CD14-positive monocyte (primary cell): ENCODE measurements at regions not wholly inside any gene's neighbourhood (a gene's known extent, or its start where the extent isn't known, plus 50 kb on each side); places are given as distances from the start of the nearest gene placed in this dataset.

Source experiments
- DNase-seq, 3 donors: peaks; one replicate each; pipeline ENCODE4 v3.0.0-alpha.2; 2011 to 2022
- H2AFZ ChIP-seq: 2 replicates; pipeline ENCODE4 v1.6.0; 2012; ENCODE audit warnings: mild to moderate bottlenecking, low read depth, low read length, inconsistent platforms; ENCODE audit not compliant: insufficient read depth, poor library complexity, severe bottlenecking
- H3K27ac ChIP-seq, 2 donors: 1 replicate in 1 of 2; 2 replicates in 1 of 2; pipeline ENCODE4 v1.5.1; 2012 to 2013; ENCODE audit warnings: low read length in 2 of 2, control low read depth in 1 of 2, inconsistent platforms in 1 of 2, low read depth in 1 of 2, mild to moderate bottlenecking in 1 of 2
- H3K27me3 ChIP-seq, 2 donors: one replicate each; pipeline versions ENCODE4 v1.6.0 to v1.6.1; 2011 to 2013; ENCODE audit warnings: low read length in 2 of 2; ENCODE audit not compliant: control insufficient read depth in 2 of 2, insufficient read depth in 2 of 2
- H3K36me3 ChIP-seq, 2 donors: replicated peaks in 1 of 2; 1 replicate in 1 of 2; 2 replicates in 1 of 2; pipeline versions ENCODE4 v1.5.1 to v1.6.1; 2012 to 2013; ENCODE audit warnings: low read length in 2 of 2, control low read depth in 1 of 2, inconsistent platforms in 1 of 2, mild to moderate bottlenecking in 1 of 2; ENCODE audit not compliant: insufficient read depth in 2 of 2, control insufficient read depth in 1 of 2
- H3K4me1 ChIP-seq, 2 donors: 1 replicate in 1 of 2; 2 replicates in 1 of 2; pipeline versions ENCODE4 v1.5.1 to v1.6.1; 2012 to 2013; ENCODE audit warnings: low read length in 2 of 2, control low read depth in 1 of 2, inconsistent platforms in 1 of 2, mild to moderate bottlenecking in 1 of 2, moderate library complexity in 1 of 2; ENCODE audit not compliant: insufficient read depth in 2 of 2, control insufficient read depth in 1 of 2
- H3K4me2 ChIP-seq: replicated peaks from 2 replicates; pipeline ENCODE3; 2012; ENCODE audit warnings: low read length, moderate library complexity, mild to moderate bottlenecking; ENCODE audit not compliant: poor library complexity, severe bottlenecking; ENCODE audit errors: extremely low read depth
- H3K4me3 ChIP-seq, 3 experiments: fragments of 200-600 bp in 1 of 3; sonication (generic) in 1 of 3; replicated peaks in 1 of 3; 1 replicate in 2 of 3; 2 replicates in 1 of 3; pipeline ENCODE4 v1.5.1; 2011 to 2013; ENCODE audit warnings: low read length in 3 of 3, mild to moderate bottlenecking in 3 of 3, control low read depth in 2 of 3, low read depth in 2 of 3, inconsistent platforms in 1 of 3, moderate library complexity in 1 of 3
- H3K79me2 ChIP-seq: 2 replicates; pipeline ENCODE4 v1.6.0; 2012; ENCODE audit warnings: mild to moderate bottlenecking, control low read depth, inconsistent platforms, low read length, moderate library complexity; ENCODE audit not compliant: insufficient read depth
- H3K9ac ChIP-seq: 2 replicates; pipeline ENCODE4 v1.6.0; 2017; ENCODE audit warnings: low read length, mild to moderate bottlenecking; ENCODE audit not compliant: insufficient read depth, poor library complexity, severe bottlenecking
- H3K9me3 ChIP-seq, 2 donors: replicated peaks in 1 of 2; 1 replicate in 1 of 2; 2 replicates in 1 of 2; pipeline versions ENCODE4 v1.5.1 to v1.6.1; 2012 to 2013; ENCODE audit warnings: low read length in 2 of 2, control low read depth in 1 of 2; ENCODE audit not compliant: control insufficient read depth in 1 of 2, insufficient read depth in 1 of 2
- H4K20me1 ChIP-seq: 2 replicates; pipeline ENCODE4 v1.6.0; 2012; ENCODE audit warnings: mild to moderate bottlenecking, low read length, control low read depth, moderate library complexity; ENCODE audit not compliant: insufficient read depth
- H3K27ac Mint-ChIP-seq, 7 donors: one replicate each; pipeline ENCODE4 v1.8.0; 2020; ENCODE audit warnings: mild to moderate bottlenecking in 7 of 7, mixed read lengths in 7 of 7, moderate library complexity in 6 of 7, inconsistent platforms in 2 of 7
- H3K27me3 Mint-ChIP-seq, 3 donors: one replicate each; pipeline ENCODE4 v1.8.0; 2021 to 2022; ENCODE audit warnings: low read depth in 3 of 3, mild to moderate bottlenecking in 3 of 3, mixed read lengths in 3 of 3, moderate library complexity in 3 of 3, inconsistent platforms in 1 of 3
- H3K36me3 Mint-ChIP-seq, 2 donors: one replicate each; pipeline ENCODE4 v1.8.0; 2020; ENCODE audit warnings: mixed read lengths in 2 of 2, inconsistent platforms in 1 of 2, mild to moderate bottlenecking in 1 of 2
- H3K4me1 Mint-ChIP-seq: one replicate; pipeline ENCODE4 v1.8.0; 2020; ENCODE audit warnings: mild to moderate bottlenecking, mixed read lengths
- H3K4me3 Mint-ChIP-seq, 2 donors: one replicate each; pipeline ENCODE4 v1.8.0; 2020; ENCODE audit warnings: mild to moderate bottlenecking in 2 of 2, mixed read lengths in 2 of 2, moderate library complexity in 1 of 2
- H3K9me3 Mint-ChIP-seq, 7 donors: one replicate each; pipeline ENCODE4 v1.8.0; 2020 to 2022; ENCODE audit warnings: mixed read lengths in 7 of 7, mild to moderate bottlenecking in 6 of 7, moderate library complexity in 6 of 7, inconsistent platforms in 2 of 7
- WGBS: methylation state at CpG from one replicate; pipeline ENCODE4 v1.1.5; 2013; ENCODE audit warnings: missing lambda C conversion rate; ENCODE audit not compliant: insufficient coverage; 5-methylcytosine and 5-hydroxymethylcytosine counted together
- intact Hi-C, 2 donors: fragments of 100-400 bp; cut with micrococcal nuclease; formaldehyde crosslinking; loops; one replicate each; pipeline versions ENCODE4 v1.15.0 to v1.15.1; 2023
- TF ChIP-seq, protein P1 (sequence below): fragments of 200-600 bp; IDR thresholded peaks from one replicate; pipeline ENCODE4 v1.8.0; 2022; ENCODE audit warnings: antibody characterized with exemption, mild to moderate bottlenecking

GRCh38 chr7:46259947-46260346 is 338.9 kb upstream of the IGFBP3 start:
- Mint-ChIP-seq H3K27me3 (no peaks in the 10 kb centered on the region), H3K36me3 (no peaks in the 10 kb centered on the region), H3K4me1 (no peaks in the 10 kb centered on the region), H3K9me3 (peaks cover 11 to 28% (median 19%) of the 10 kb centered on the region in 7 donors), H3K4me3 (no peak overlapping the region), H3K27ac (no peak overlapping the region)
- Histone ChIP-seq H4K20me1 (no peaks in the 10 kb centered on the region), H3K9me3 (peaks cover 22 to 26% of the 10 kb centered on the region in 2 donors), H3K9ac (no peak overlapping the region), H3K4me3 (no peak overlapping the region), H3K4me1 (no peaks in the 10 kb centered on the region), H3K36me3 (no peaks in the 10 kb centered on the region), H3K27ac (no peak overlapping the region), H2AFZ (no peak overlapping the region), H3K4me2 (no peak overlapping the region), H3K27me3 (no peaks in the 10 kb centered on the region), H3K79me2 (no peaks in the 10 kb centered on the region)
- TF ChIP-seq, protein P1, sequence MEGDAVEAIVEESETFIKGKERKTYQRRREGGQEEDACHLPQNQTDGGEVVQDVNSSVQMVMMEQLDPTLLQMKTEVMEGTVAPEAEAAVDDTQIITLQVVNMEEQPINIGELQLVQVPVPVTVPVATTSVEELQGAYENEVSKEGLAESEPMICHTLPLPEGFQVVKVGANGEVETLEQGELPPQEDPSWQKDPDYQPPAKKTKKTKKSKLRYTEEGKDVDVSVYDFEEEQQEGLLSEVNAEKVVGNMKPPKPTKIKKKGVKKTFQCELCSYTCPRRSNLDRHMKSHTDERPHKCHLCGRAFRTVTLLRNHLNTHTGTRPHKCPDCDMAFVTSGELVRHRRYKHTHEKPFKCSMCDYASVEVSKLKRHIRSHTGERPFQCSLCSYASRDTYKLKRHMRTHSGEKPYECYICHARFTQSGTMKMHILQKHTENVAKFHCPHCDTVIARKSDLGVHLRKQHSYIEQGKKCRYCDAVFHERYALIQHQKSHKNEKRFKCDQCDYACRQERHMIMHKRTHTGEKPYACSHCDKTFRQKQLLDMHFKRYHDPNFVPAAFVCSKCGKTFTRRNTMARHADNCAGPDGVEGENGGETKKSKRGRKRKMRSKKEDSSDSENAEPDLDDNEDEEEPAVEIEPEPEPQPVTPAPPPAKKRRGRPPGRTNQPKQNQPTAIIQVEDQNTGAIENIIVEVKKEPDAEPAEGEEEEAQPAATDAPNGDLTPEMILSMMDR, result no peak
- no CpG with 5 or more reads among the region's 1 CpG for WGBS
- intact Hi-C loops, result no loop called here
- no peak for DNase-seq

DNA sequence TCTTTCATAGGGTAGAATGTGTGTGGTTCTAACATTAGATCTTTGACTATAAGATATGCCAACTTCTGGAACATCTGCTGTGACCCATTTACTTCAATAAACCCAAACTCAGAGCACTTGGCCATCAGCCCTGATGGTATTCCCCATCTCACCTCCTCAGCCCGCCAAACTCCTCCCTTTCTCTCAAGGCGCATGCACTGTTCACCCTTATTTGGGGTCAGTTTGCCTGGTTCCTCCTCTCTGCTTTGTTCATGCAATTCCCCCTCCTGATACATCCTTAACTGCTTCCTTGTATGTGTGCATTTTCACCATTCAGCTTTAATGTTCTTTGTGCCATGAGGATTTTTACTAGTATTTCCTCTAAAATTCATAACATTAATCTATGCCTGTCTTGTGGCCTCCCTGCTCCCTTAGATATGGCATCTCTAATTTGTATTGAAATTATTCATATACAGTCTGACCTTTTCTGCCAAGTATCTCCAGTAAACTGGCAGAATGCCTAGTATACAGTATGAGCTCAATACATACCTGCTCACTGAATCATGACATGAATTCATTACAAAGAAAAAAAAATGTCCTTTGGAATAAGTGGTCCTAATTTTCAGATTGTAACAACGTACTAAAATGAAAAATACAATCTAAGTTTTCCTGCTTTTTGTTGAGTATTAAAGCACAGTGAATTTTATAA is 336.8 kb upstream of the IGFBP3 start:
- TF ChIP-seq, protein P1, result no peak
- 100% methylated on average over 2 of the region's 3 CpGs for WGBS
- Histone ChIP-seq H3K4me1 (no peaks in the 10 kb centered on the region), H3K27me3 (no peaks in the 10 kb centered on the region), H3K79me2 (no peaks in the 10 kb centered on the region), H3K9me3 (peaks cover 18 to 20% of the 10 kb centered on the region in 2 donors), H3K9ac (no peak overlapping the region), H3K4me3 (no peak overlapping the region), H3K36me3 (no peaks in the 10 kb centered on the region), H3K27ac (no peak overlapping the region), H3K4me2 (no peak overlapping the region), H2AFZ (no peak overlapping the region), H4K20me1 (no peaks in the 10 kb centered on the region)
- intact Hi-C loops, result no loop called here
- no peaks in the 10 kb centered on the region for H3K27me3 Mint-ChIP-seq
- no peak for DNase-seq
- peaks cover 11 to 23% (median 20%) of the 10 kb centered on the region in 7 donors for H3K9me3 Mint-ChIP-seq
- no peak overlapping the region for H3K27ac Mint-ChIP-seq
- no peaks in the 10 kb centered on the region for H3K4me1 Mint-ChIP-seq
- H3K36me3 Mint-ChIP-seq, result no peaks in the 10 kb centered on the region
- H3K4me3 Mint-ChIP-seq, result no peak overlapping the region
